PC-3 (cell line): ENCODE measurements at regions not wholly inside any gene's neighbourhood (a gene's known extent, or its start where the extent isn't known, plus 50 kb on each side); places are given as distances from the start of the nearest gene placed in this dataset.

Experiments used
- ATAC-seq: fragments of 200-7000 bp; cut with Tn5 transposase; 2 replicates; pipeline ENCODE4 v1.9.1; 2020; ENCODE audit warnings: mild to moderate bottlenecking, moderate library complexity
- BruUV-seq: library from RNA; stranded (reverse); fragments of 400-500 nt; replicated peaks from 2 replicates; lab custom pipeline; 2021; lab: Mats Ljungman, UMichigan
- CTCF ChIA-PET: fragments of 300-600 bp; sonication (Branson Sonifier 250); formaldehyde crosslinking; loops from one replicate; lab custom pipeline; 2022; ENCODE audit warnings: antibody characterized with exemption; lab: Charles Lee
- POLR2A ChIA-PET: fragments of 300-600 bp; sonication (Branson Sonifier 250); formaldehyde crosslinking; loops from one replicate; lab custom pipeline; 2022; ENCODE audit warnings: antibody characterized with exemption; ENCODE audit not compliant: unreplicated experiment; lab: Charles Lee
- DNase-seq: peaks from one replicate; pipeline ENCODE4 v3.0.0-alpha.2; 2015
- H2AFZ ChIP-seq: fragments of 300-600 bp; sonication (generic); 2 replicates; pipeline ENCODE4 v1.6.0; 2016; ENCODE audit warnings: antibody characterized with exemption, low read length
- H3F3A ChIP-seq: fragments of 300-600 bp; sonication (generic); one replicate; pipeline ENCODE4 v1.6.0; 2017; ENCODE audit warnings: antibody characterized with exemption, low read length, control low read depth, mild to moderate bottlenecking; ENCODE audit not compliant: unreplicated experiment
- H3K27ac ChIP-seq: fragments of 300-600 bp; sonication (generic); 2 replicates; pipeline ENCODE4 v1.5.1; 2016; ENCODE audit warnings: mild to moderate bottlenecking, low read length
- H3K27me3 ChIP-seq: fragments of 300-600 bp; sonication (generic); 2 replicates; pipeline ENCODE4 v1.6.1; 2016; ENCODE audit warnings: low read length, mixed read lengths
- H3K36me3 ChIP-seq: fragments of 300-600 bp; sonication (generic); 2 replicates; pipeline ENCODE4 v1.6.1; 2016; ENCODE audit warnings: low read depth, mixed run types, low read length, mixed read lengths
- H3K4me1 ChIP-seq: fragments of 300-600 bp; sonication (generic); 2 replicates; pipeline ENCODE4 v1.5.1; 2016; ENCODE audit warnings: low read length; ENCODE audit not compliant: insufficient read depth
- H3K4me2 ChIP-seq: fragments of 300-600 bp; sonication (generic); 2 replicates; pipeline ENCODE4 v1.6.0; 2016; ENCODE audit warnings: low read length
- H3K4me3 ChIP-seq: fragments of 300-600 bp; sonication (generic); 2 replicates; pipeline ENCODE4 v1.5.1; 2016; ENCODE audit warnings: mild to moderate bottlenecking, low read length, mixed read lengths
- H3K79me2 ChIP-seq: fragments of 300-600 bp; sonication (generic); 2 replicates; pipeline ENCODE4 v1.6.1; 2017; ENCODE audit warnings: low read length, mixed read lengths
- H3K9ac ChIP-seq: fragments of 300-600 bp; sonication (generic); 2 replicates; pipeline ENCODE4 v1.6.0; 2016; ENCODE audit warnings: mild to moderate bottlenecking, low read length
- H3K9me2 ChIP-seq: fragments of 300-600 bp; sonication (generic); replicated peaks from 2 replicates; pipeline ENCODE4 v1.6.1; 2016; ENCODE audit warnings: mixed run types, low read length, mixed read lengths
- H3K9me3 ChIP-seq: fragments of 300-600 bp; sonication (generic); 2 replicates; pipeline ENCODE4 v1.6.1; 2016; ENCODE audit warnings: low read length, mixed read lengths
- H4K20me1 ChIP-seq: fragments of 300-600 bp; sonication (generic); 2 replicates; pipeline ENCODE4 v1.6.1; 2016; ENCODE audit warnings: low read length, mixed read lengths
- EZH2 ChIP-seq: fragments of 300-600 bp; sonication (generic); IDR thresholded peaks from one replicate; pipeline ENCODE4 v1.6.1; 2017; ENCODE audit warnings: antibody characterized with exemption, mild to moderate bottlenecking, low read length; ENCODE audit not compliant: unreplicated experiment
- EZH2phosphoT487 ChIP-seq: fragments of 300-600 bp; sonication (generic); IDR thresholded peaks from 2 replicates; pipeline ENCODE4 v1.6.1; 2018; ENCODE audit warnings: mild to moderate bottlenecking, antibody characterized with exemption, low read length, borderline replicate concordance
- intact Hi-C: fragments of 100-400 bp; cut with micrococcal nuclease; formaldehyde crosslinking; loops from 2 replicates; pipeline ENCODE4 v1.9.0; 2023
- TF ChIP-seq, protein P1 (sequence below): fragments of 300-600 bp; sonication (generic); conservative IDR thresholded peaks from 2 replicates; pipeline ENCODE4 v1.5.1; 2017; ENCODE audit warnings: antibody characterized with exemption, low read depth, mild to moderate bottlenecking, low read length

DNA sequence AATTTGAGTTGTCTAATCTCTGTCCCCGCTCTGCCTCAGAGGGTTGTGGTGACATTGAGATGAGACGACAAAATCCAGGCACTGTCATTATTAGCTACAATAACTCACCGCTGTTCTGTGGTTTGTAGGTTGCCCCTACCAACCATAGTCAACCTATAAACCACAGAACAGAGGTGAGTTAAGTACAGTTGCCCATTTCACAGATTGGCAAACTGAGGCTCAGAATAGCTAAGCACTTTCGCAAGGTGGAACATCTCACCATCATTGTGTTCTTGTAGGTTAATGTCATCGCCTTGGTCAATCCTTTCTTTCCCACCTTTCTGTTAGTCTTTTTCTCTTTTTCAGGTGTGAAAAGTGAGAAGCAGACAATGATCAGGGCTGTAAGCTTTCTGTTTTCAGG lies 63.4 kb upstream of the LHX5 start:
- TF ChIP-seq EZH2: no peak
- no peak for TF ChIP-seq EZH2phosphoT487
- TF ChIP-seq, protein P1, sequence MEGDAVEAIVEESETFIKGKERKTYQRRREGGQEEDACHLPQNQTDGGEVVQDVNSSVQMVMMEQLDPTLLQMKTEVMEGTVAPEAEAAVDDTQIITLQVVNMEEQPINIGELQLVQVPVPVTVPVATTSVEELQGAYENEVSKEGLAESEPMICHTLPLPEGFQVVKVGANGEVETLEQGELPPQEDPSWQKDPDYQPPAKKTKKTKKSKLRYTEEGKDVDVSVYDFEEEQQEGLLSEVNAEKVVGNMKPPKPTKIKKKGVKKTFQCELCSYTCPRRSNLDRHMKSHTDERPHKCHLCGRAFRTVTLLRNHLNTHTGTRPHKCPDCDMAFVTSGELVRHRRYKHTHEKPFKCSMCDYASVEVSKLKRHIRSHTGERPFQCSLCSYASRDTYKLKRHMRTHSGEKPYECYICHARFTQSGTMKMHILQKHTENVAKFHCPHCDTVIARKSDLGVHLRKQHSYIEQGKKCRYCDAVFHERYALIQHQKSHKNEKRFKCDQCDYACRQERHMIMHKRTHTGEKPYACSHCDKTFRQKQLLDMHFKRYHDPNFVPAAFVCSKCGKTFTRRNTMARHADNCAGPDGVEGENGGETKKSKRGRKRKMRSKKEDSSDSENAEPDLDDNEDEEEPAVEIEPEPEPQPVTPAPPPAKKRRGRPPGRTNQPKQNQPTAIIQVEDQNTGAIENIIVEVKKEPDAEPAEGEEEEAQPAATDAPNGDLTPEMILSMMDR: no peak
- DNase-seq: no peak
- no peaks in the 10 kb centered on the region for H3K4me1 ChIP-seq
- intact Hi-C loops: no loop called here
- H3K9me2 ChIP-seq: no peaks in the 10 kb centered on the region
- H2AFZ ChIP-seq: no peak overlapping the region
- H3K4me2 ChIP-seq: no peak overlapping the region
- ATAC-seq: no peak
- H3K36me3 ChIP-seq: no peaks in the 10 kb centered on the region
- H4K20me1 ChIP-seq: no peaks in the 10 kb centered on the region
- H3K27me3 ChIP-seq: peaks cover 69% of the 10 kb centered on the region
- no peak overlapping the region for H3K9ac ChIP-seq
- BruUV-seq: no TSS peak
- H3F3A ChIP-seq: no peaks in the 10 kb centered on the region
- ChIA-PET POLR2A (no interaction called here), CTCF (no interaction called here)
- H3K4me3 ChIP-seq: no peak overlapping the region
- H3K79me2 ChIP-seq: no peaks in the 10 kb centered on the region
- no peak overlapping the region for H3K27ac ChIP-seq
- H3K9me3 ChIP-seq: no peaks in the 10 kb centered on the region

DNA sequence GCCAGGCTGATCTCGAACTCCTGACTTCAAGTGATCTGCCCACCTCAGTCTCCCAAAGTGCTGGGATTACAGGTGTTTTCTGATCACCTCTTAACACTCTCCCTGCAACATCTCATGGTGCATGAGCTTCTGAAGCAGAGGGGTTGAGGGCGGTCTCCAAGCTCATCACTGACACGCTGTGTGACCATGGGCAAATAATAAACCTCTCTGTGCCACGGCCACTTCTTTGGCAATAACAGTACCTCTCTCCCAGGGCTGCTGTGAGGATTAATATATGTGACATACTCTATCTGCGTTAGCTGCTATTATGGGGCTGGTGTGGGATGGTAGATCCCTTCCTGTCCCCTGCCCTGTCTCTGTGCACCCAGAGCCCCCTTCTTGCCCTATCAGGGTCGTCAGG lies 62.9 kb upstream of the LHX5 start:
- Histone ChIP-seq H3K36me3 (no peaks in the 10 kb centered on the region), H3K4me1 (no peaks in the 10 kb centered on the region), H3K4me2 (no peak overlapping the region), H3K27me3 (peaks cover 64% of the 10 kb centered on the region), H3K27ac (no peak overlapping the region), H3K79me2 (no peaks in the 10 kb centered on the region), H4K20me1 (no peaks in the 10 kb centered on the region), H3K4me3 (no peak overlapping the region), H3F3A (no peaks in the 10 kb centered on the region), H3K9ac (no peak overlapping the region), H3K9me3 (no peaks in the 10 kb centered on the region), H3K9me2 (no peaks in the 10 kb centered on the region), H2AFZ (no peak overlapping the region)
- no peak for TF ChIP-seq EZH2
- TF ChIP-seq, protein P1: no peak
- no peak for TF ChIP-seq EZH2phosphoT487
- DNase-seq (no peak), ATAC-seq (no peak)
- intact Hi-C loops: no loop called here
- no TSS peak for BruUV-seq
- POLR2A ChIA-PET: no interaction called here
- CTCF ChIA-PET: no interaction called here

DNA sequence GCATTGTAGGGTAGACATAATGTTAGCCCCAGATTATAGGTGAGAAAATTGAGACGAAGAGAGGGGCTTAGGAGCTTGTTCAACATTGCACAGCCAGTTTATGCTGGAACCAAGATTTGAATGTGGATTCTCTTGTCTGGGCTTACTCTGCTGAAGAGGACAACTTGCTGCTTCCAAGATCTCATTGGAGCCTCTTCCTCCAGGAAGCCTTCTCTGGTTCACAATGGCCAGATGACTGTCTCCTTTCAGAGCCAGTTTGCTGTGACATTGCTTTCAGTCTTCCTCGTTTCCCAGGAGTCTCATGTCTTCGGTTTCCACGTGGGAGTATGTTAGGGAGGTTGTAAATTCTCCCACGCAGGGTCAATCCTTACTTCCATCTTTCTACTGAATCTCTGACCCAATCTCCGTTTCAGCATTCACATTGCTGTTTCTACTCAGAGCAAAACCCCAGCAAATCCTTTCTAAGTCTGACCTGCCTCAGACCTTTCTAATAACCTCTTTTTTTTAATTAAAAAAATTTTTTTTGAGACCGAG lies 62.2 kb upstream of the LHX5 start:
- TF ChIP-seq EZH2 (no peak), EZH2phosphoT487 (no peak)
- TF ChIP-seq, protein P1: no peak
- H3K4me3 ChIP-seq: no peak overlapping the region
- no peak overlapping the region for H3K9ac ChIP-seq
- H2AFZ ChIP-seq: no peak overlapping the region
- BruUV-seq: no TSS peak
- no peaks in the 10 kb centered on the region for H3F3A ChIP-seq
- no peaks in the 10 kb centered on the region for H3K79me2 ChIP-seq
- no peaks in the 10 kb centered on the region for H3K9me3 ChIP-seq
- intact Hi-C loops: no loop called here
- DNase-seq: no peak
- no peaks in the 10 kb centered on the region for H3K9me2 ChIP-seq
- ATAC-seq: no peak
- ChIA-PET POLR2A (no interaction called here), CTCF (no interaction called here)
- H4K20me1 ChIP-seq: no peaks in the 10 kb centered on the region
- no peak overlapping the region for H3K27ac ChIP-seq
- no peak overlapping the region for H3K4me2 ChIP-seq
- peaks cover 62% of the 10 kb centered on the region for H3K27me3 ChIP-seq
- no peaks in the 10 kb centered on the region for H3K36me3 ChIP-seq
- no peaks in the 10 kb centered on the region for H3K4me1 ChIP-seq
